AG09319 (cell line): ENCODE measurements at regions not wholly inside any gene's neighbourhood (a gene's known extent, or its start where the extent isn't known, plus 50 kb on each side); places are given as distances from the start of the nearest gene placed in this dataset.

ENCODE experiments used
- DNase-seq: peaks from one replicate; pipeline ENCODE4 v3.0.0-alpha.2; 2010; ENCODE audit warnings: low read depth; ENCODE audit errors: extremely low read depth
- TF ChIP-seq, protein P1 (sequence below): IDR thresholded peaks from 2 replicates; pipeline ENCODE4 v1.5.1; 2011; ENCODE audit warnings: low read depth, mild to moderate bottlenecking, inconsistent platforms, low read length, moderate library complexity

- no peak for DNase-seq
- TF ChIP-seq, protein P1, sequence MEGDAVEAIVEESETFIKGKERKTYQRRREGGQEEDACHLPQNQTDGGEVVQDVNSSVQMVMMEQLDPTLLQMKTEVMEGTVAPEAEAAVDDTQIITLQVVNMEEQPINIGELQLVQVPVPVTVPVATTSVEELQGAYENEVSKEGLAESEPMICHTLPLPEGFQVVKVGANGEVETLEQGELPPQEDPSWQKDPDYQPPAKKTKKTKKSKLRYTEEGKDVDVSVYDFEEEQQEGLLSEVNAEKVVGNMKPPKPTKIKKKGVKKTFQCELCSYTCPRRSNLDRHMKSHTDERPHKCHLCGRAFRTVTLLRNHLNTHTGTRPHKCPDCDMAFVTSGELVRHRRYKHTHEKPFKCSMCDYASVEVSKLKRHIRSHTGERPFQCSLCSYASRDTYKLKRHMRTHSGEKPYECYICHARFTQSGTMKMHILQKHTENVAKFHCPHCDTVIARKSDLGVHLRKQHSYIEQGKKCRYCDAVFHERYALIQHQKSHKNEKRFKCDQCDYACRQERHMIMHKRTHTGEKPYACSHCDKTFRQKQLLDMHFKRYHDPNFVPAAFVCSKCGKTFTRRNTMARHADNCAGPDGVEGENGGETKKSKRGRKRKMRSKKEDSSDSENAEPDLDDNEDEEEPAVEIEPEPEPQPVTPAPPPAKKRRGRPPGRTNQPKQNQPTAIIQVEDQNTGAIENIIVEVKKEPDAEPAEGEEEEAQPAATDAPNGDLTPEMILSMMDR = no peak
Measured at GRCh38 chr13:109422161-109422560, 364.2 kb downstream of the IRS2 start.

GRCh38 chr13:109419896-109420295 lies 366.5 kb downstream of the IRS2 start:
- DNase-seq = no peak
- TF ChIP-seq, protein P1 = no peak

DNA sequence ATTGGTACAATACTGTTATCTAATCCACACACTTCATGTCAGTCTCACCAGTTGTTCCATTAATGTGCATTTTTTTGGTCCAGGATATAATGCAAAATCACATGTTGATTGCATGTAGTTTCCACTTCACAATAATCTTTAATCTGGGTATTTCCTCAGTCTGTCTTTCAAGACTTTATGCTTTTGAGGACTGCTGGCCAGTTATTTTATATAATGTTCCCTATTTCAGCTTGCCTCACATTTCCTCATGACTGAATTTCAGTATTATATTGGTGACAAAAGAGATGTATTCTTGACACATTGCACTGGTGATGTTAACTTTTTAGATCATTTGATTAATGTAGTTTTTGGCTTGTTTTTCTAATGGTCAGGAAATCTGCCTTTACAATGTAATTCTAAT lies 368.3 kb downstream of the IRS2 start:
- DNase-seq = no peak
- TF ChIP-seq, protein P1 = no peak

DNA sequence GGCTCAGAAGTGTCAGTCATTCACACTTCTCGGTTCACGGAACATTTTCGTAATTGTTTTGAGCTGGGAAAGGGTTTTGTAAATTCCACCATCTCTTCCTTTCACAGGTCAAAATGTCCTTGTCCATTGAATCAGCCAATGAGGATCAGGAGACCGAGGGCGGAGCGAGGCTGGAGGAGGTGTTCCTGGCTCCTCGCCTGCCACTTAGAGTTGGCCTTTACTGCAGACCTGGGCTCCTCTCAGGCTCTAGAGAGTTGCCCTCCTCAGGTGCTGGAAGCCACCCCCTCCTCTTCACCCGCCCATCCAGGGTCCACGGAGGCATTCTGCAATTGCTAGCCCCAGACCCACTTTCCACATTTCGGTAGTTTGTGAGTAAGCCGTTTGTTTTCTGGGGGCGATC lies 370.4 kb downstream of the IRS2 start:
- no peak for DNase-seq
- TF ChIP-seq, protein P1 = no peak

DNA sequence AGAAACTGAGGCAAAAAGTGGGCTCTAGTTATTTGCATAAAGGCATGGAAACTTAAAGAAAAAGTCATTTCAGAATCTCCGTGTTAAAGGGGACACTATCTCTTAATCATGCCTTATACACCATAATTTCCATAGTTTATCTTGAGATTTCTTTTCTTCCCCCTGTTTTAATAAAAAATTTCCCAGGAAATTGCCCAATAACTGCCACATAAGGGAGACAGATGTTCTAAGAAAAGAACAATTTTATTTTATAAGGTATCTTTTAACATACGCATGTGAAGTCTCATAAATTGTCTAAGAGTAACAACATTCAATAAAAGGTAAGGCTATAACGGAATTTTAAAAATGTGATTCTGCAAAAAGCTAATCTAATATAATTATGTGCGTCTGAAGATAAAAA lies 371.3 kb downstream of the IRS2 start:
- TF ChIP-seq, protein P1 = no peak

GRCh38 chr13:109412283-109412901 lies 374.0 kb downstream of the IRS2 start:
- TF ChIP-seq, protein P1 = no peak
- no peak for DNase-seq

More for the DNA sequence above, 371.3 kb downstream of the IRS2 start:
- DNase-seq = no peak

GRCh38 chr13:109410868-109411267 lies 375.5 kb downstream of the IRS2 start:
- no peak for DNase-seq
- TF ChIP-seq, protein P1 = no peak
